GM12892 (cell line): ENCODE measurements at regions not wholly inside any gene's neighbourhood (a gene's known extent, or its start where the extent isn't known, plus 50 kb on each side); places are given as distances from the start of the nearest gene placed in this dataset.

ENCODE experiments used
- POLR2A ChIP-seq: IDR thresholded peaks from 2 replicates; pipeline ENCODE4 v1.6.1; 2011; ENCODE audit warnings: low read depth, low read length, control low read depth
- POLR2AphosphoS5 ChIP-seq: IDR thresholded peaks from 2 replicates; pipeline ENCODE4 v1.6.1; 2011; ENCODE audit warnings: low read depth, low read length, control low read depth

DNA sequence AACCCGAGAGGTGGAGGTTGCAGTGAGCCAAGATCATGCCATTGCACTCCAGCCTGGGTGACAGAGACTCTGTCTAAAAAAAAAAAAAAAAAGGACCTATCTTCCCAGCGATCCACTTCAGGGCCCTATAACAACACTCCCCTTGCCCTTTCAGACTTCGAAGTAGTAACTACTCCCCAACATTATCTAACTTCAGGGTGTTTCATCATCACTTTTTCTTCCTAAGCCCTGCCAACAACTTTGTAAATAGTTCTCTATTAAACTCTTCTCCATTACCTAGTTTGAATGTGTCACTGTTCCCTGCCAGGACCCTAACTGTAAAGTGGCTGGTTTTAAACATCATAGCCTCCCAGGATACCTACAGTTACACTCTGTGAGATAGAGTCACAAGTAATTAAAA lies 220.8 kb downstream of the BTG1 start:
- TF ChIP-seq POLR2A (no peak), POLR2AphosphoS5 (no peak)
